ENCODE measurements at regions not wholly inside any gene's neighbourhood (a gene's known extent, or its start where the extent isn't known, plus 50 kb on each side); places are given as distances from the start of the nearest gene placed in this dataset.
"Not testable (repeated sequence)": the region's sequence is repeated elsewhere in the genome, so short reads cannot be mapped to it uniquely, and the experiment has no call there.

DNA sequence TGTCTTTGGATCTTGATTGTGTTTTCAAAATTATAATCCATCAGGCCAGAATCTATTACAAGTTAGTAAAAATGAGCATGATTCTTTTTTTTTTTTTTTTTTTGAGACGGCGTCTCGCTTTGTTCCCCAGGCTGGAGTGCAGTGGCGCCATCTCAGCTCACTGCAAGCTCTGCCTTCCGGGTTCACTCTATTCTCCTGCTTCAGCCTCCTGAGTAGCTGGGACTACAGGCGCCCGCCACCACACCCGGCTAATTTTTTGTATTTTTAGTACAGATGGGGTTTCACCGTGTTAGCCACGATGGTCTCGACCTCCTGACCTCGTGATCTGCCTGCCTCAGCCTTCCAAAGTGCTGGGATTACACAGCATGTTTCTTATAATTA lies 258.8 kb downstream of the ANAPC1 start:
- TF ChIP-seq, protein P1, sequence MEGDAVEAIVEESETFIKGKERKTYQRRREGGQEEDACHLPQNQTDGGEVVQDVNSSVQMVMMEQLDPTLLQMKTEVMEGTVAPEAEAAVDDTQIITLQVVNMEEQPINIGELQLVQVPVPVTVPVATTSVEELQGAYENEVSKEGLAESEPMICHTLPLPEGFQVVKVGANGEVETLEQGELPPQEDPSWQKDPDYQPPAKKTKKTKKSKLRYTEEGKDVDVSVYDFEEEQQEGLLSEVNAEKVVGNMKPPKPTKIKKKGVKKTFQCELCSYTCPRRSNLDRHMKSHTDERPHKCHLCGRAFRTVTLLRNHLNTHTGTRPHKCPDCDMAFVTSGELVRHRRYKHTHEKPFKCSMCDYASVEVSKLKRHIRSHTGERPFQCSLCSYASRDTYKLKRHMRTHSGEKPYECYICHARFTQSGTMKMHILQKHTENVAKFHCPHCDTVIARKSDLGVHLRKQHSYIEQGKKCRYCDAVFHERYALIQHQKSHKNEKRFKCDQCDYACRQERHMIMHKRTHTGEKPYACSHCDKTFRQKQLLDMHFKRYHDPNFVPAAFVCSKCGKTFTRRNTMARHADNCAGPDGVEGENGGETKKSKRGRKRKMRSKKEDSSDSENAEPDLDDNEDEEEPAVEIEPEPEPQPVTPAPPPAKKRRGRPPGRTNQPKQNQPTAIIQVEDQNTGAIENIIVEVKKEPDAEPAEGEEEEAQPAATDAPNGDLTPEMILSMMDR (IDR thresholded peaks at IDR 0.05) = not testable (repeated sequence)
- not testable (repeated sequence) for TF ChIP-seq EZH2 (IDR thresholded peaks at IDR 0.05; ENCODE audit: borderline replicate concordance, insufficient read depth, low read depth, low read length, poor library complexity, severe bottlenecking)
